Progenitor cell of endocrine pancreas (in vitro differentiated cells): ENCODE measurements at regions not wholly inside any gene's neighbourhood (a gene's known extent, or its start where the extent isn't known, plus 50 kb on each side); places are given as distances from the start of the nearest gene placed in this dataset.

Source experiments
- DNase-seq: peaks from one replicate; pipeline ENCODE4 v3.0.0; 2021; ENCODE audit warnings: low spot score; ENCODE audit not compliant: unreplicated experiment
- H3K27ac Mint-ChIP-seq: 2 replicates; pipeline ENCODE4 v1.8.0; 2021; ENCODE audit warnings: mild to moderate bottlenecking, moderate library complexity, mixed read lengths
- H3K27me3 Mint-ChIP-seq: 2 replicates; pipeline ENCODE4 v1.8.0; 2021; ENCODE audit warnings: mixed read lengths
- H3K36me3 Mint-ChIP-seq: 2 replicates; pipeline ENCODE4 v1.8.0; 2022; ENCODE audit warnings: mixed read lengths; ENCODE audit not compliant: insufficient read depth
- H3K4me1 Mint-ChIP-seq: 2 replicates; pipeline ENCODE4 v1.8.0; 2021; ENCODE audit warnings: low read depth, mixed read lengths
- H3K4me3 Mint-ChIP-seq: 2 replicates; pipeline ENCODE4 v1.8.0; 2021; ENCODE audit warnings: low read depth, mild to moderate bottlenecking, moderate library complexity, mixed read lengths
- H3K9me3 Mint-ChIP-seq: 2 replicates; pipeline ENCODE4 v1.8.0; 2021; ENCODE audit warnings: low read depth, mixed read lengths
- TF ChIP-seq, protein P1 (sequence below): fragments of 200-600 bp; sonication (generic); IDR thresholded peaks from one replicate; pipeline ENCODE4 v1.5.0; 2021; ENCODE audit warnings: antibody characterized with exemption, mild to moderate bottlenecking; ENCODE audit not compliant: unreplicated experiment

GRCh38 chr21:16096988-16097387 lies 367.2 kb downstream of the USP25 start:
- Mint-ChIP-seq H3K27ac (no peak overlapping the region), H3K4me1 (no peaks in the 10 kb centered on the region), H3K27me3 (no peaks in the 10 kb centered on the region), H3K9me3 (peaks cover 6% of the 10 kb centered on the region), H3K4me3 (no peak overlapping the region), H3K36me3 (no peaks in the 10 kb centered on the region)
- TF ChIP-seq, protein P1, sequence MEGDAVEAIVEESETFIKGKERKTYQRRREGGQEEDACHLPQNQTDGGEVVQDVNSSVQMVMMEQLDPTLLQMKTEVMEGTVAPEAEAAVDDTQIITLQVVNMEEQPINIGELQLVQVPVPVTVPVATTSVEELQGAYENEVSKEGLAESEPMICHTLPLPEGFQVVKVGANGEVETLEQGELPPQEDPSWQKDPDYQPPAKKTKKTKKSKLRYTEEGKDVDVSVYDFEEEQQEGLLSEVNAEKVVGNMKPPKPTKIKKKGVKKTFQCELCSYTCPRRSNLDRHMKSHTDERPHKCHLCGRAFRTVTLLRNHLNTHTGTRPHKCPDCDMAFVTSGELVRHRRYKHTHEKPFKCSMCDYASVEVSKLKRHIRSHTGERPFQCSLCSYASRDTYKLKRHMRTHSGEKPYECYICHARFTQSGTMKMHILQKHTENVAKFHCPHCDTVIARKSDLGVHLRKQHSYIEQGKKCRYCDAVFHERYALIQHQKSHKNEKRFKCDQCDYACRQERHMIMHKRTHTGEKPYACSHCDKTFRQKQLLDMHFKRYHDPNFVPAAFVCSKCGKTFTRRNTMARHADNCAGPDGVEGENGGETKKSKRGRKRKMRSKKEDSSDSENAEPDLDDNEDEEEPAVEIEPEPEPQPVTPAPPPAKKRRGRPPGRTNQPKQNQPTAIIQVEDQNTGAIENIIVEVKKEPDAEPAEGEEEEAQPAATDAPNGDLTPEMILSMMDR: no peak
- DNase-seq: no peak

DNA sequence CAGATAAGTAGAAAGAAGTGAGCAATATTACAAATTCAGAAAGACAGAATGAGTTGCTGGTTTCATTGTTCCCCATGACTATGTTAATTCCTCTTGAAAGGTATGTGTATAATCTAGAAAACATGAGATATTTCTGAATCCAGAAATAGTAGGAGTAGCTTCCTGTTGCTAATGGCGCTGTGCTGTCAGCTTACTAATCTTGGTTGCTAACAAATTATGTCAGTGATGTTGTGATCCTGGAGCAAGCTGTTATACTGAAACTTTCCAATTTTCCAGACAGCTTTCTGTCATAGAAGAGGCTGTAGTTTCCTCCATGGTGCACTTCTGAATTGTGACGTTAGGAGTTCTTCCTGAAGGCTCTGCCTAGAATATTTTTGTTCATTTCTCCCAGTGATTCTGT lies 372.3 kb downstream of the USP25 start:
- H3K9me3 Mint-ChIP-seq: peaks cover 3% of the 10 kb centered on the region
- DNase-seq: no peak
- H3K27me3 Mint-ChIP-seq: no peaks in the 10 kb centered on the region
- H3K4me3 Mint-ChIP-seq: no peak overlapping the region
- H3K27ac Mint-ChIP-seq: no peak overlapping the region
- peaks cover 1% of the 10 kb centered on the region for H3K4me1 Mint-ChIP-seq
- H3K36me3 Mint-ChIP-seq: peaks cover 2% of the 10 kb centered on the region
- TF ChIP-seq, protein P1: no peak

DNA sequence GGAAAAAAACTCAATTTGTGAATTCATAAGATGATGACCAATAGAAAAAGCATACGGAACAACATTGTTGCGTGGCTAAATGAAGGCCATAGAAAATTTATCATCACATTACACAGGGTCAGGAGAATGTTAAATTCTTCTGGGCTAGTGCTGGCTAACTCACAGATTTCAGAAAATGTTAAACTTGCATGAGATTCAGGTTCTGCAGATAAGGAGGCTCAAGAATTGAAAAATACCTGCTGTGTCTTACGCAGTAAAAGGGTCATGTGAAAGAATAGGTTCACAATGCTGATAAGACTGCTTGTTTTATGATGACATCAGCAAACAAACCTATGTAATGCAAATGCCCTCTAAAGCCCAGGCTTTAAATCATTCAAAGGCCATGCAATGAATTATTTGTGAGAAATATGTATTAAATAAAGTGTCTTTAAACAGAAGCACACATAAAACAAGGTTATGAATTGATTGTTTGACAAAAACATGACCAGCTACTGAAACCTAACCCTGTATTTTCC lies 378.8 kb downstream of the USP25 start:
- TF ChIP-seq, protein P1: no peak
- Mint-ChIP-seq H3K36me3 (peaks cover 2% of the 10 kb centered on the region), H3K27ac (no peak overlapping the region), H3K9me3 (no peaks in the 10 kb centered on the region), H3K4me1 (peaks cover 9% of the 10 kb centered on the region), H3K4me3 (no peak overlapping the region), H3K27me3 (no peaks in the 10 kb centered on the region)
- no peak for DNase-seq

DNA sequence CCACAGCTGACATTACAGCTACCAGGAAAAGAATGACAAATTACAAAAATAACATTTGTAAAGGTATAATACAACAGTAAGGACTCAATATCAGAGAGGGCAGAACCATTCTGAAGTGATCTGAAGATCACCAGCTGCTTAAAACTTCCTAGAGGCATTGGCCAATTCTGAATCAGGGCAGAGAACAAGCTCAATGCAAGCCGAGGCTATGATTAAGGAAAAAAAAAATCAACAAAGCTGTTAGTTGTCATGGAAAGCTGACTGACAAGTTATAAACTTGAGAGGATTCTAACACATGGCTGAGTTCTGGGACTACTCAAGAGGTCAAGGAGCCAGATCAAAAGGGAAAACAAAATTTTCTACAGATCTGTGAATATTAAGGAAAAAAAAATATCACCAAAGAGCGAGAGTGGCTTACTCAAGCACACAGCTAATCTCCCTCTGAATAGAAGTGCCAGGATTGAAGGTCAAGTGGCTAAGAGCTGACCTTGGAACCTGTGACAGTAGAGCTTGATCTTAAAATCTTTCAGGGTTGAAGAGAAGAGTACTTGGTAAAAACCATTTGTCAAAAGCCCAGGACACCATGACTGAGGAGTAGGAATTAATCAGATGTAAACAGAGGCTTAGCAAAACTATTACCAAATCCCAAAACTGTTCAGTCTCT lies 383.4 kb downstream of the USP25 start:
- no peaks in the 10 kb centered on the region for H3K36me3 Mint-ChIP-seq
- H3K9me3 Mint-ChIP-seq: peaks cover 3% of the 10 kb centered on the region
- TF ChIP-seq, protein P1: no peak
- H3K4me3 Mint-ChIP-seq: no peak overlapping the region
- H3K27me3 Mint-ChIP-seq: no peaks in the 10 kb centered on the region
- H3K27ac Mint-ChIP-seq: no peak overlapping the region
- DNase-seq: no peak
- H3K4me1 Mint-ChIP-seq: peaks cover 6% of the 10 kb centered on the region

DNA sequence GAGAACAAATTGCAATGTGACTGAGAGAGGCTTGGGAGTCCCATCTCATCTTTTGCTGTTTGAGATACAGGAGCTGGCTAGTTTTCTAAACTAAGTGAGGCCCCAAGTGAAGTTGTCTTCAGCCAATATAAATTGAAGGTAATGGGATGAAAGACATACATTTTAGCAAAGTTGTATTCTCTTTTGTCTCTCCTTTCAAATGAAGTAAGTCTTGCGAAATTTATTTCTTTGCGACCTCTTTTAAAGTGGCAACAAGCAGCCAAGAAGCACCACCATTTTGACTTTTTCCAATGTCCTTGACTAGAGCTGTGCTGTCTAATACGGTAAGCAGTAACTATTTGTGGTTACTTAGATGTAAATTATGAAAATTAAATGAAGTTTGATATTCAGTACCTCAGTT lies 385.7 kb downstream of the USP25 start:
- Mint-ChIP-seq H3K9me3 (peaks cover 3% of the 10 kb centered on the region), H3K27me3 (no peaks in the 10 kb centered on the region), H3K36me3 (no peaks in the 10 kb centered on the region), H3K4me1 (no peaks in the 10 kb centered on the region), H3K4me3 (no peak overlapping the region), H3K27ac (no peak overlapping the region)
- TF ChIP-seq, protein P1: no peak
- no peak for DNase-seq
